GOT3 (cell line): ENCODE measurements at regions not wholly inside any gene's neighbourhood (a gene's known extent, or its start where the extent isn't known, plus 50 kb on each side); places are given as distances from the start of the nearest gene placed in this dataset.
A peak's percentile ranks its signal among the peaks of the same experiment; 100 is the strongest.
"Not testable (repeated sequence)": the region's sequence is repeated elsewhere in the genome, so short reads cannot be mapped to it uniquely, and the experiment has no call there.

Experiments used
- DNase-seq: peaks from one replicate; lab custom pipeline; 2025; ENCODE audit warnings: mixed read lengths; lab: John Stamatoyannopoulos, UW

- DNase-seq, result no peak
Observed at GRCh38 chr9:110123341-110124095, 84.4 kb downstream of the C9orf152 start.

GRCh38 chr9:110124439-110124838 is 83.5 kb downstream of the C9orf152 start:
- DNase-seq, result no peak

- peak; percentile 15 for DNase-seq
Observed at GRCh38 chr9:110125207-110125751, 82.7 kb downstream of the C9orf152 start.

- no peak for DNase-seq
Observed at GRCh38 chr9:110125763-110126351, 82.1 kb downstream of the C9orf152 start.

- DNase-seq, result no peak
Observed at GRCh38 chr9:110126499-110126941, 81.4 kb downstream of the C9orf152 start.

- DNase-seq, result no peak
Observed at GRCh38 chr9:110126986-110127864, 80.7 kb downstream of the C9orf152 start.

- DNase-seq, result no peak
Observed at GRCh38 chr9:110128664-110129329, 79.2 kb downstream of the C9orf152 start.

GRCh38 chr9:110129425-110129824 is 78.5 kb downstream of the C9orf152 start:
- DNase-seq, result no peak

- DNase-seq, result no peak
Observed at GRCh38 chr9:110130211-110130610, 77.7 kb downstream of the C9orf152 start.

GRCh38 chr9:110130791-110131416 is 77.1 kb downstream of the C9orf152 start:
- DNase-seq, result no peak

GRCh38 chr9:110131499-110131898 is 76.5 kb downstream of the C9orf152 start:
- DNase-seq, result no peak

- DNase-seq, result not testable (repeated sequence)
Observed at GRCh38 chr9:110132531-110132930, 75.4 kb downstream of the C9orf152 start.

GRCh38 chr9:110133059-110133458 is 74.9 kb downstream of the C9orf152 start:
- no peak for DNase-seq

GRCh38 chr9:110133608-110134210 is 74.2 kb downstream of the C9orf152 start:
- no peak for DNase-seq

GRCh38 chr9:110135846-110136245 is 72.1 kb downstream of the C9orf152 start:
- DNase-seq, result no peak

- DNase-seq, result no peak
Observed at GRCh38 chr9:110136802-110137201, 71.2 kb downstream of the C9orf152 start.

- DNase-seq, result no peak
Observed at GRCh38 chr9:110140276-110140675, 67.7 kb downstream of the C9orf152 start.

- DNase-seq, result no peak
Observed at GRCh38 chr9:110141227-110141793, 66.6 kb downstream of the C9orf152 start.

GRCh38 chr9:110142253-110142652 is 65.7 kb downstream of the C9orf152 start:
- no peak for DNase-seq

- DNase-seq, result no peak
Observed at GRCh38 chr9:110142868-110143481, 65.0 kb downstream of the C9orf152 start.
